AG09309 (cell line): ENCODE measurements at regions not wholly inside any gene's neighbourhood (a gene's known extent, or its start where the extent isn't known, plus 50 kb on each side); places are given as distances from the start of the nearest gene placed in this dataset.

Source experiments
- DNase-seq: peaks from one replicate; pipeline ENCODE4 v3.0.0-alpha.2; 2010; ENCODE audit warnings: low read depth
- H3K4me3 ChIP-seq: 2 replicates; pipeline ENCODE4 v1.5.1; 2011; ENCODE audit warnings: mild to moderate bottlenecking, low read depth, low read length, moderate library complexity; ENCODE audit not compliant: control insufficient read depth
- TF ChIP-seq, protein P1 (sequence below): IDR thresholded peaks from 2 replicates; pipeline ENCODE4 v1.5.1; 2011; ENCODE audit warnings: mild to moderate bottlenecking, low read depth, low read length, inconsistent platforms; ENCODE audit not compliant: insufficient read depth, control insufficient read depth; ENCODE audit errors: missing control alignments

- TF ChIP-seq, protein P1, sequence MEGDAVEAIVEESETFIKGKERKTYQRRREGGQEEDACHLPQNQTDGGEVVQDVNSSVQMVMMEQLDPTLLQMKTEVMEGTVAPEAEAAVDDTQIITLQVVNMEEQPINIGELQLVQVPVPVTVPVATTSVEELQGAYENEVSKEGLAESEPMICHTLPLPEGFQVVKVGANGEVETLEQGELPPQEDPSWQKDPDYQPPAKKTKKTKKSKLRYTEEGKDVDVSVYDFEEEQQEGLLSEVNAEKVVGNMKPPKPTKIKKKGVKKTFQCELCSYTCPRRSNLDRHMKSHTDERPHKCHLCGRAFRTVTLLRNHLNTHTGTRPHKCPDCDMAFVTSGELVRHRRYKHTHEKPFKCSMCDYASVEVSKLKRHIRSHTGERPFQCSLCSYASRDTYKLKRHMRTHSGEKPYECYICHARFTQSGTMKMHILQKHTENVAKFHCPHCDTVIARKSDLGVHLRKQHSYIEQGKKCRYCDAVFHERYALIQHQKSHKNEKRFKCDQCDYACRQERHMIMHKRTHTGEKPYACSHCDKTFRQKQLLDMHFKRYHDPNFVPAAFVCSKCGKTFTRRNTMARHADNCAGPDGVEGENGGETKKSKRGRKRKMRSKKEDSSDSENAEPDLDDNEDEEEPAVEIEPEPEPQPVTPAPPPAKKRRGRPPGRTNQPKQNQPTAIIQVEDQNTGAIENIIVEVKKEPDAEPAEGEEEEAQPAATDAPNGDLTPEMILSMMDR = no peak
Measured at GRCh38 chr7:156475666-156476065, 164.9 kb upstream of the RNF32 start.

DNA sequence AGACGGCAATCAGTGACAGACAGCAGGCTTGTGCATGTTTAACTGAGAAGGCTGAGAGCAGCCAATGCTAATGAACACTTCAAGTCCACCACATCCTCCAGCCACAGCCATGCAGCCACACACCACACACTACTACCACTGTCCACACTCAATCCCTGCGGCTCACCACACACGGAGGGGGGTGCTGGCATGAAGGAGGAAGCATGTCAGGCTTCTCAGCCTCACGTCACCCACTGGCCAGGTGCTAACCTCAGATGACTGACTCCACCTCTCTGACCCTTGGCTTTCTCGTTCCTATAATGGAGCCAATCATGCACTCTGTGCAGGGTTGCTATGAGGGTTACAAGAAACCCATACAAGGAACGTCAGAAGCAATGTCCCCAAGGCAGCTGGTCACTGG, 165.4 kb upstream of the RNF32 start:
- no peak overlapping the region for H3K4me3 ChIP-seq
- no peak for DNase-seq
- TF ChIP-seq, protein P1 = no peak

More at GRCh38 chr7:156475666-156476065, 164.9 kb upstream of the RNF32 start:
- no peak overlapping the region for H3K4me3 ChIP-seq
- no peak for DNase-seq

DNA sequence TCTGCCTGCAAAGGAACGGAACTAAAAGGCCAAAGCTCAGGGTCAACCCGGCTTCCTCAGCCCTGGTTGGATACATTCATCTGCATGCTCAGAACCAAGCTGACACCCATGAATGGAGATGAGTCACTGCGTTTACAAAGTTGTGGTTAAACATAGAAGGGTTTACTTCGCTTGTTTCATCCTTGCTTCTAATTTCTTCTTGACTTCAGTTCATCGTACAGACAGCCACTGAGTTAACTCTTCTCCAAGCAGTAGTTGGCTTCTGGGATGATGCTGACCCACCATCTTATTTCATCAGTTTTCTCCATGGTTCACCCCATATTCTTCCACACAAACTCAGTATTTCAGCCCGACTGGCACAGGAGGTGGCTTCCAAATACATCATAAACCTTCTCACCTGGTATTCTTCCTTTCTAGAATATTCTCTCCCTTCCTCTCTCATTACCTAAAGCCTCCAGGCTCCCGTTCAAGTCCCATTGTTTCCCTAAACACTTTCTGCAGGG, 166.3 kb upstream of the RNF32 start:
- TF ChIP-seq, protein P1 = no peak
- no peak overlapping the region for H3K4me3 ChIP-seq
- DNase-seq = no peak

- TF ChIP-seq, protein P1 = peak; percentile 44
- DNase-seq = no peak
- no peak overlapping the region for H3K4me3 ChIP-seq
Measured at GRCh38 chr7:156473476-156474240, 166.9 kb upstream of the RNF32 start.

- TF ChIP-seq, protein P1 = no peak
- DNase-seq = no peak
- H3K4me3 ChIP-seq = no peak overlapping the region
Measured at GRCh38 chr7:156472267-156472666, 168.3 kb upstream of the RNF32 start.

DNA sequence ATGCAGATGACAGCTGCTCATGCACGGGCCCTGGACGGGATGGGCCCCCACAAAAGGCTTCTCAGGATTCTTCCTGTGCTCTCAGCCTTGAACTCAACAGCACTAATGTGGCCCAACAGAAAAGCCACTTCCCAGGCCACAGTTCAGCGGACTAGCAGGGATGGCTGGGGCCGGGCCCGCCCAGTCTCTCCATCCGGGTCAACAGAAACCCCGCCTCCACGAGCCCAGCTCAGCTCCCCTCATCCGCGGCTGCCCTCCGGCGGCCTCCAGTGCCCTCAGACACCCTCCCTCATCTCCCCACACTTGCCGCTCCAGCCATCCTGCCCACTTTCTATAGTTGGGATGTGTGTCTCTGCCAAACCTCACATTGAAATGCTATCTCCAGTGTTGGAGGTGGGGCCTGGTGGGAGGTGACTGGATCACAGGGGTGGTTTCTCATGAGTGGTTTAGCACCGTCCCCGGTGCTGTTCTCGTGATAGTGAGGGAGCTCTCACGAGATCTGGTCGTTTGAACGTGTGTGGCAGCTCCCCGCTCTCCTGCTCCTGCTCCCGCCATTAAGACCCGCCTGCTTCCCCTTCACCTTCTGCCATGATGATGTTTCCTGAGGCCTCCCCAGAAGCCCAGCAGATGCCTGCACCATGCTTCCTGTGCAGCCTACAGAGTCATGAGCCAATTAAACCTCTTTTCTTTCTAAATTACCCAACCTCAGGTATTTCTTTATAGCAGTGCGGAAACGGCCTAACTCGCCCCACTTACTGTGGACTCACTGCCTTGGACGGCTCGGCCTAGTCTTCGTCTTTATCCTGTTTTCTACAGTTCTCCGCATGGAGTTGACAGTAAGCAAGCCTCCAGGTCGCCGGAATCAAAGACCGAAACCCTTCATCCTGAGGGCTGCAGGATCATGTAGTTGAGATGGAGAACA, 169.9 kb upstream of the RNF32 start:
- TF ChIP-seq, protein P1 = no peak
- no peak for DNase-seq
- H3K4me3 ChIP-seq = no peak overlapping the region
